Fibroblast of mammary gland (primary cell): ENCODE measurements at regions not wholly inside any gene's neighbourhood (a gene's known extent, or its start where the extent isn't known, plus 50 kb on each side); places are given as distances from the start of the nearest gene placed in this dataset.
"Not testable (repeated sequence)": the region's sequence is repeated elsewhere in the genome, so short reads cannot be mapped to it uniquely, and the experiment has no call there.

ENCODE experiments used
- DNase-seq: peaks from one replicate; pipeline ENCODE4 v3.0.0-alpha.2; 2010; ENCODE audit warnings: low read depth
- H3K4me3 ChIP-seq: 2 replicates; pipeline ENCODE4 v1.5.1; 2011; ENCODE audit warnings: low read depth, mild to moderate bottlenecking, low read length, moderate library complexity; ENCODE audit not compliant: control insufficient read depth
- CTCF ChIP-seq: conservative IDR thresholded peaks from 2 replicates; pipeline ENCODE4 v1.5.1; 2011; ENCODE audit warnings: low read depth, low read length, inconsistent platforms; ENCODE audit not compliant: control insufficient read depth, insufficient read depth

- DNase-seq, H3K4me3 ChIP-seq: not testable (repeated sequence)
These were observed 106.1 kb downstream of the CHD1L start for GRCh38 chr1:147348592-147348991.

DNA sequence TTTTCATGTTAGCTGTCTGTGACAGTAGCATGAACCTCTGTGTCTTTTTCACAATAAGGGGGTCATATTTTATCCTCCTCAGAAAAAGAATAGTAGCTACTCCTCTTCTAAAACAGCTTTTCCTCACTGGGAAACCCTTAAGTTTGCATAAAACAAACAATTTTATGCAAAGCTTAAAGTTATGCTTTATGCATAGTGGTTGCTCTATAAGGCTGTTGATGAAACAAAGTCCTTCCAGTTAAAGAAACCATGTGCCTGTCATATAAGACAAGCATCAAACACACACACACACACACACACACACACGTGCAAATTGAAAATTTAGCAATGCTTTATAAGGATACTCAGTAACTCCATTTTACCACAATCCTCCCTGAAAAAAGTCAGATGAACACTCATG lies 107.0 kb downstream of the CHD1L start:
- no peak for DNase-seq
- H3K4me3 ChIP-seq: no peak overlapping the region
- no peak for TF ChIP-seq CTCF

DNA sequence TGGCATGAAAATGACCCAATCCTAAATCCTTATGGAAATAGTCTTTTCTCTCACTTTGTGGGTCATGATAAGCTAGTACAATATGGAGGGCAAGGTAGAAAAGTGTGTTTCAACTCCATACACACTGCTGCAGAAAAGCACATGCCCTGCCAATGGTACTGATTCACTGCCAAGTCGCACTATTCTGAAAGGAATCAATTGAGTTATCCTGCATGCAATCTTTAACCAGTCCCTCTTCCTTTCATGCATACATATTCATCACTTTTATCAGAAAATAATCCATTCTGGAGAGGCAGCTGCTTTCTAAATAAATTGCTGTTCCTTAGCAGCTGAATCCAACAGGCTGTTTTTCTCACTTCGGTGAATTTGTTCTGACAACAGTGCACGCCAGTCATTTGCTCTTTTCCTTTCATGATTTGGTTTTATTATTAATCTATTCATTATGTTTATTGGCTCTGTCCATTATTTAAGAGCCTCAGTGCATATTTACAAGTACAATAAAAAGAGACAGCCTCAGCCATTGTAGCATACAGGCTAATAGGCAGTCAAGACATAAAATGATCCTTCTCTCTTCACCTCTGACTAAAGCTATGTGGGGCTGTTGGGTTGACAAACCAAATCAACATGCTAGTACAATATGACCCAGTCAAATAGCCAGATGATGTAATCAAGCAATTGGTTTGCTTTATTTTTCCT lies 108.8 kb downstream of the CHD1L start:
- no peak for DNase-seq
- TF ChIP-seq CTCF: no peak
- no peak overlapping the region for H3K4me3 ChIP-seq

DNA sequence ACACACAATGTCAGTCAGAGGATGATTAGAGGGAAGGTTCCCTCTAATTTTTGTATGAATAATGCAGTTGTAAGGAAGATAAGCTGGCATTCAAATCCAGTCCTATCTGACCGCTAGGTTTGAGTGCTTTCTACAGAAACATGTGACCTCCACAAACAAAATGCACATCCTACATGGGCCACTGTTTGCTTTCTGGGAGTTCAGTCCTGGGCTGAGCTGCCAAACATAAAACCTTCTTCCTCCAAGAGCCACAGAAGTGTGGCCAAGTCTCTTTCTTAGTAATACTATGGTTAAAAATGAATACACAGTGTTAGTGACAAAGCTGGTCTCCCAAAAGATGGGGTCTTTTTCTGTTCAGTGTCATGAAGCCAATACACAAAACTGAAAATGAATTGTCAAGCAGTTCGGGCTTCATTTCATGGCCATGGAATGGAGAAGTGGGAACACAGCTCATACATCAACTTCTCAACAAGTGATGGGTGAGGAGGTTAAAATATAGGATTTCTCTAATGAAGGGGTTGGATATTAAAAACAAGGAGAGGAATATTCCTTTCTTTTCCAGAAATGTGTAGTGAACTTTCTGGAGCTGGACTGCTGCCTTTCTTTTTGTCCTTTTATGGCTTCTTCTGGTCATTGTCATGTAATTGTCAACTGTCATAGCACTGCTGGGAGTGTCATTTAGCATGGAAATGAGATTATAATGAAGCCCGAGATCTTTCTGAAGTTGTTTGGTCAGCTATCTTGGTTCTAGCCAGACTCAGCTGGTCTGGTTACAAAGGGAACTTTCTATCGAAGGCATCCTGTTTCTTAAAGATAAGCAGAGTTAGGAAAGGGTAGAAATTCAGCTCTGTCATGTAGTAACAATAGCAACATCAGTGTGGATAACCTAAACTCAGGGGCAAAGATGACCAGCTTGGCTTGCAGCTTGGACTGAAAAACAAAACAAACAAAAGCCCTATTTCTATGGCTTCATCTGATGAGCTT lies 135.1 kb downstream of the CHD1L start:
- DNase-seq: no peak
- H3K4me3 ChIP-seq: no peak overlapping the region
- TF ChIP-seq CTCF: no peak

GRCh38 chr1:147379889-147380288 lies 137.4 kb downstream of the CHD1L start:
- DNase-seq: no peak
- TF ChIP-seq CTCF: no peak
- no peak overlapping the region for H3K4me3 ChIP-seq

GRCh38 chr1:147384804-147385203 lies 142.3 kb downstream of the CHD1L start:
- H3K4me3 ChIP-seq: no peak overlapping the region
- no peak for DNase-seq
- TF ChIP-seq CTCF: no peak

- no peak overlapping the region for H3K4me3 ChIP-seq
- TF ChIP-seq CTCF: no peak
- no peak for DNase-seq
These were observed 146.5 kb downstream of the CHD1L start for GRCh38 chr1:147388969-147389368.
